ENCODE measurements at regions not wholly inside any gene's neighbourhood (a gene's known extent, or its start where the extent isn't known, plus 50 kb on each side); places are given as distances from the start of the nearest gene placed in this dataset.

DNA sequence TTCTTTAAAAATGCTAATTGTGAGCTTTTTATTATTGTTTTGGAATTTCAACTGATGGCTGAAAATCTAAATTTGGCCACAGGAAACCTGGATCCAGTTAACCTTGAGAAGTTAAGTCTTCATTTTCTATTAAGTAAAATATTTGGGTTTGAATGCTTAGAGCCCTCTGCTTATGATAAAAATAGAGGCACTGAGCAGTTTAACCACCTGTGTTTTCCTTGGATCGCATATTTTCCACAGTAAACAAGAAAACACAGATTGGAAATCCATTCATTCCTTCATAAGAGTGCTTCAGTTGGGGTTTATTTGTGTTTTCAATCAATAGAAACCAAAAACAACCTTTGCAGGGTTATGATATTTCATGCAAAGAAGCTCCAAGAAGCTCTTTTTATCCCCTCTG lies 77.2 kb upstream of the HES1 start:
- no peak for TF ChIP-seq EZH2phosphoT487 (IDR thresholded peaks at IDR 0.05; ENCODE audit: borderline replicate concordance)
- TF ChIP-seq CTCF (IDR thresholded peaks at IDR 0.05 in 2 of 3, conservative IDR thresholded peaks at IDR 0.05 in 1 of 3; ENCODE audit: borderline replicate concordance in 1 of 3, insufficient read depth in 1 of 3, low read depth in 2 of 3, low read length in 2 of 3): no peak
- no peak for TF ChIP-seq EGR1 (IDR thresholded peaks at IDR 0.05; ENCODE audit: low read depth)
- no peak for TF ChIP-seq POLR2A (IDR thresholded peaks at IDR 0.05; ENCODE audit: borderline replicate concordance, extremely low read depth, insufficient read depth, insufficient read length)
- no peak for TF ChIP-seq ZFX (IDR thresholded peaks at IDR 0.05)
- TF ChIP-seq POLR2AphosphoS5 (IDR thresholded peaks at IDR 0.05; ENCODE audit: low read depth, low read length): no peak
- TF ChIP-seq, protein P1, sequence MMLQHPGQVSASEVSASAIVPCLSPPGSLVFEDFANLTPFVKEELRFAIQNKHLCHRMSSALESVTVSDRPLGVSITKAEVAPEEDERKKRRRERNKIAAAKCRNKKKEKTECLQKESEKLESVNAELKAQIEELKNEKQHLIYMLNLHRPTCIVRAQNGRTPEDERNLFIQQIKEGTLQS (IDR thresholded peaks at IDR 0.05): no peak
